Thoracic aorta (tissue), 2 donors: ENCODE measurements at regions not wholly inside any gene's neighbourhood (a gene's known extent, or its start where the extent isn't known, plus 50 kb on each side); places are given as distances from the start of the nearest gene placed in this dataset.

Experiments
- ATAC-seq: fragments of 150-250 bp; one replicate; pipeline ENCODE4 v1.8.0; 2017; ENCODE audit warnings: low read depth; ENCODE audit not compliant: insufficient number of reproducible peaks, low FRiP score
- DNase-seq: peaks from one replicate; pipeline ENCODE4 v3.0.0-alpha.2; 2020; ENCODE audit warnings: low spot score
- H3K27ac ChIP-seq, 2 donors: fragments of 200-600 bp; sonication (generic); 1 replicate in 1 of 2; 2 replicates in 1 of 2; pipeline ENCODE4 v1.5.1; 2016; ENCODE audit warnings: mild to moderate bottlenecking in 2 of 2, moderate library complexity in 2 of 2
- H3K27me3 ChIP-seq: fragments of 200-600 bp; sonication (generic); replicated peaks from 2 replicates; pipeline ENCODE4 v1.6.0; 2016; ENCODE audit warnings: mild to moderate bottlenecking; ENCODE audit not compliant: insufficient read depth
- H3K36me3 ChIP-seq: fragments of 200-600 bp; sonication (generic); one replicate; pipeline ENCODE4 v1.5.1; 2016
- H3K4me1 ChIP-seq, 2 donors: fragments of 200-600 bp; sonication (generic); 1 replicate in 1 of 2; 2 replicates in 1 of 2; pipeline versions ENCODE4 v1.5.1 to v1.6.0; 2016; ENCODE audit warnings: low read depth in 2 of 2, mild to moderate bottlenecking in 1 of 2; ENCODE audit not compliant: control insufficient read depth in 1 of 2
- H3K4me3 ChIP-seq: fragments of 200-600 bp; sonication (generic); 2 replicates; pipeline ENCODE4 v1.5.1; 2016; ENCODE audit warnings: mild to moderate bottlenecking
- H3K9me3 ChIP-seq: fragments of 200-600 bp; sonication (generic); 2 replicates; pipeline ENCODE4 v1.5.1; 2016
- TF ChIP-seq, protein P1 (sequence below): fragments of 200-600 bp; sonication (generic); IDR thresholded peaks from one replicate; pipeline ENCODE4 v1.5.1; 2019; ENCODE audit warnings: antibody characterized with exemption

DNA sequence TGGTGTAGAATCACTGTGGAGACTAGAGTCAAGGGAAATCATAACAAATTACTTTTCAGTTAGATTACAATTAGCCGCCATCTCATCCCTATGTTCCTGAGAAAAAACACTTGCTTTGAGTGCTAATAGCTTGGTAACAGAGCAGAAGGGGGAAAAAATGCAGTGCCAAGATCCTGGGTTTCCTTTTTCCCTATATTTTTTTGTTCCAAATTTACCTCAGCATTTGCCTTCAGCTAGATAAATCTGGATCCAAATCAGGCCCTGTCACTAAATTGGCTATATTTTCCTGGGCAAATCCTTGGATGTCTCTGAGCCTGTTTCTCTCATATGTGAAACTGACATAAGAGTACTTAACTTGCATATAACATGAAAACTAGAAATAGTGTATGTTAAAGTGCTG is 86.0 kb downstream of the TENT5A start:
- no peak for ATAC-seq
- DNase-seq: no peak
- H3K4me3 ChIP-seq: no peak overlapping the region
- H3K4me1 ChIP-seq: no peaks in the 10 kb centered on the region
- TF ChIP-seq, protein P1, sequence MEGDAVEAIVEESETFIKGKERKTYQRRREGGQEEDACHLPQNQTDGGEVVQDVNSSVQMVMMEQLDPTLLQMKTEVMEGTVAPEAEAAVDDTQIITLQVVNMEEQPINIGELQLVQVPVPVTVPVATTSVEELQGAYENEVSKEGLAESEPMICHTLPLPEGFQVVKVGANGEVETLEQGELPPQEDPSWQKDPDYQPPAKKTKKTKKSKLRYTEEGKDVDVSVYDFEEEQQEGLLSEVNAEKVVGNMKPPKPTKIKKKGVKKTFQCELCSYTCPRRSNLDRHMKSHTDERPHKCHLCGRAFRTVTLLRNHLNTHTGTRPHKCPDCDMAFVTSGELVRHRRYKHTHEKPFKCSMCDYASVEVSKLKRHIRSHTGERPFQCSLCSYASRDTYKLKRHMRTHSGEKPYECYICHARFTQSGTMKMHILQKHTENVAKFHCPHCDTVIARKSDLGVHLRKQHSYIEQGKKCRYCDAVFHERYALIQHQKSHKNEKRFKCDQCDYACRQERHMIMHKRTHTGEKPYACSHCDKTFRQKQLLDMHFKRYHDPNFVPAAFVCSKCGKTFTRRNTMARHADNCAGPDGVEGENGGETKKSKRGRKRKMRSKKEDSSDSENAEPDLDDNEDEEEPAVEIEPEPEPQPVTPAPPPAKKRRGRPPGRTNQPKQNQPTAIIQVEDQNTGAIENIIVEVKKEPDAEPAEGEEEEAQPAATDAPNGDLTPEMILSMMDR: no peak
- no peaks in the 10 kb centered on the region for H3K9me3 ChIP-seq
- no peaks in the 10 kb centered on the region for H3K36me3 ChIP-seq
- no peaks in the 10 kb centered on the region for H3K27me3 ChIP-seq
- no peak overlapping the region for H3K27ac ChIP-seq

GRCh38 chr6:81656231-81656630 is 96.2 kb downstream of the TENT5A start:
- Histone ChIP-seq H3K27me3 (no peaks in the 10 kb centered on the region), H3K9me3 (no peaks in the 10 kb centered on the region), H3K4me1 (no peaks in the 10 kb centered on the region), H3K27ac (no peak overlapping the region), H3K36me3 (no peaks in the 10 kb centered on the region), H3K4me3 (no peak overlapping the region)
- TF ChIP-seq, protein P1: no peak
- no peak for ATAC-seq
- no peak for DNase-seq

DNA sequence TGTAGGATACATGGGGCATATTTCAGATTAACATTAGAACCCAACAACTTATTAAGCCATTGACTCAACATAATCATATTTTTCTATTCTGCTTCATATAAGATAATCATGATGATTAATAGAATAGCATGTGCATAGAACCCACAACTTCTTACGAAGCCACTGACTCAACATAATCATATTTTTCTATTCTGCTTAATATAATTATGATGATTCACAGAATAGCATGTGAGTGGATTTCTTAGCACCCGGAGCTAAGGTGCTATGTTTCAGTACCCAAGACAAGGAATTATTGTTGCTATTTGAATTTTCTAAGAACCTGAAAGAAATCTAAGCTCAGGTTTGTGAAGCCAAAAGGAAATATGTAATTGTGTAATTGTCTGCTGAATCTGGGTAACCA is 96.8 kb downstream of the TENT5A start:
- no peaks in the 10 kb centered on the region for H3K4me1 ChIP-seq
- H3K27me3 ChIP-seq: no peaks in the 10 kb centered on the region
- ATAC-seq: no peak
- TF ChIP-seq, protein P1: no peak
- no peaks in the 10 kb centered on the region for H3K9me3 ChIP-seq
- no peak overlapping the region for H3K27ac ChIP-seq
- DNase-seq: no peak
- H3K36me3 ChIP-seq: no peaks in the 10 kb centered on the region
- no peak overlapping the region for H3K4me3 ChIP-seq

GRCh38 chr6:81648502-81648901 is 104.0 kb downstream of the TENT5A start:
- Histone ChIP-seq H3K36me3 (no peaks in the 10 kb centered on the region), H3K4me1 (no peaks in the 10 kb centered on the region), H3K4me3 (no peak overlapping the region), H3K9me3 (no peaks in the 10 kb centered on the region), H3K27ac (no peak overlapping the region), H3K27me3 (no peaks in the 10 kb centered on the region)
- TF ChIP-seq, protein P1: no peak
- DNase-seq (no peak), ATAC-seq (no peak)

GRCh38 chr6:81643156-81643555 is 109.3 kb downstream of the TENT5A start:
- ATAC-seq: no peak
- H3K27me3 ChIP-seq: no peaks in the 10 kb centered on the region
- no peak for DNase-seq

More at GRCh38 chr6:81643156-81643555, 109.3 kb downstream of the TENT5A start:
- no peaks in the 10 kb centered on the region for H3K9me3 ChIP-seq
- TF ChIP-seq, protein P1: no peak
- H3K4me3 ChIP-seq: no peak overlapping the region
- H3K27ac ChIP-seq: no peak overlapping the region
- no peaks in the 10 kb centered on the region for H3K4me1 ChIP-seq
- H3K36me3 ChIP-seq: no peaks in the 10 kb centered on the region
